Activated CD4-positive, CD25-positive, alpha-beta regulatory T cell treated with anti-CD3 and anti-CD28 coated beads, Interleukin-2, amount 50 U/mL, for 24 hours (primary cell): ENCODE measurements at regions not wholly inside any gene's neighbourhood (a gene's known extent, or its start where the extent isn't known, plus 50 kb on each side); places are given as distances from the start of the nearest gene placed in this dataset.

Source experiments
- ATAC-seq, 2 donors: fragments of 150-1000 bp; cut with Tn5 transposase; one replicate each; pipeline ENCODE4 v1.10.0; 2021; ENCODE audit warnings: mild to moderate bottlenecking in 1 of 2, moderate library complexity in 1 of 2

DNA sequence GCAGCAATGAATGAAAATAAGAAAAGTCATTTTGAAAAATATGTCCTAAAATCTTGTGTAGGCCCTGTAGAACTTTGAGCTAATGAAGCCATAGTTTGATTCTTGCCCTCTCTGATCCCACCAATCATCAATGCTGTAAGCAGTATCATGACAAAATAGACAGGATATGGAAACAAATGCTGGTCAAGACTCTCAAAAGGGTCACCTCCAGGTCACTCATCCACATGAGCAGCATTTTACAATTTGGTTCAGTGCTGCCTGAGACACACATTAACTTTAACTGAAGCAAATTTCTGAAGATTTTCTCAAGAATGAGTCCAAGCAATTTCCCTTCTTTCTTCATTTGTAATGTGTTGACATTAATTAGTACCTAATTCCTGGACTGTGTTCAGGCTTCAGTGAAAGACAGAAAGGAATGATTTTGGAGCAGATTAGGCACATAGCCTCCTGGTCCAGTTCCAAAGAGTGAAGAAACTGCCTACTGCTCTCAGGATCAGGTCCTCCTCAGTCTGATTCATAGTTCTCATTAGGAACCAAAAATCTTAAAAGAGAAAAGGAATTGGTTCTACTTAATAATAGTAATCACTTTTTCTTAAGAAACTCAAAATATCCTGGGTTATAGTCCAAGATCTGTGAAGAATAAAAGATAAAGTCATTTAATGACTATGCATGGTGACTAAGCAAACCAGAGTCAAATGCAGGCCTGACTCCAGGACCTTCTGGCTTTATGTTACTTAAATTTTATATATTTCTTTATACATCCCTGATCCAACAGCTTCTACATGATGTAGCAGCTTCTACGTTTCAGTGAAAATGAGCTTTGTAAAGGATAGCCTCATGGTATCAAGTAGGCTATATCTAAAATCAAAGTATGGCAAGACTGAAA, 192.1 kb upstream of the RGMB start:
- ATAC-seq: no peak

- ATAC-seq: no peak
Measured at GRCh38 chr5:98583586-98583985, 189.9 kb upstream of the RGMB start.

DNA sequence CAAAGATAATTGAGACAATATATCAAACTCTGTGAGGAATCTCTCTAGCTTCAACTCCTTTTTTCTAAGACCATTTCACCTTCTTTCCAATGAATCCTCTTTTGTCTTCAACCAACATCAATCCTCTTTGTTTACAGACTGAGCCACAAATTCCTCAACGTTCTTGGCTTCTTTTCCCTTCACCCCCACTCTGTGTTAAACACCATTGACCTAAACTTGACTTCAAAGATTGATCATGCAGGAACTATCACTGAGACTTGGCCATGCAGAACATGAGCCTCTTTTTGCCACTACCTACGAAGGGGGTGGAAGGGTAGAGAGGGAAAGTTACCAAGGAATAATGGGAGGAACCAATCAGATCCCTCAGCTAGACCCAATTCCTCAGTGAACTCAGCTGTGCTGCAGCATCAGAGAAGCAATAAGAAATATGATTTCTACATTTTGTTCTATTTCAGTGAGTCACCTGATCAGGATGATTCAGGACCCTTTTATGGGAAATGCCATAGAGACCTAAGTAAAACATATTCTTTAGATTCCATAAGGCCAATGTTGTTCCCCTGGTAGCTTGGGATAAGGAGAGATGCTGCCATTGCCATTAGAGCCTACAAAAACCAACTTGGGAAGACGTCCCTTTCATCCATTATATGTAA, 187.7 kb upstream of the RGMB start:
- no peak for ATAC-seq

- ATAC-seq: no peak
Measured at GRCh38 chr5:98586581-98586980, 186.9 kb upstream of the RGMB start.

DNA sequence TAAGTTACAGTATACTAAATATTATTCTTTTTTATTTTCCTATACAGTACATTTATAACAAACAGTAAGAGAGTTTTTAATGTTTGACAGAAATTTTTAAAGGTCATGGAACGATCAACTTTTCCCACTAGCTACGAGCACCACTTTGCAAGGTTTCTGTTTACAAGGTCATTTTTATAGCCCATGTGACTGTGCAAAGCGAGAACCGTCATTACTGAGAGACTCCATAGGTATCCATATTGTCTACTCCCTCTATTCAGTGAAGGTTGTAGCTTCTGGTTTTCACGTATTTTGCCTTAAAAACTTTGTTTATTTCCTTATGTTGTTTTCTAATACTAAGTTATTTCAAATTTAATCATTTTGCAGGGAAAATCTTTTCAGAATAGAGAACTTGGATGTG, 186.3 kb upstream of the RGMB start:
- no peak for ATAC-seq

- ATAC-seq: no peak
Measured at GRCh38 chr5:98588215-98588614, 185.2 kb upstream of the RGMB start.

- no peak for ATAC-seq
Measured at GRCh38 chr5:98593418-98593817, 180.0 kb upstream of the RGMB start.

- ATAC-seq: no peak
Measured at GRCh38 chr5:98594098-98594497, 179.4 kb upstream of the RGMB start.

DNA sequence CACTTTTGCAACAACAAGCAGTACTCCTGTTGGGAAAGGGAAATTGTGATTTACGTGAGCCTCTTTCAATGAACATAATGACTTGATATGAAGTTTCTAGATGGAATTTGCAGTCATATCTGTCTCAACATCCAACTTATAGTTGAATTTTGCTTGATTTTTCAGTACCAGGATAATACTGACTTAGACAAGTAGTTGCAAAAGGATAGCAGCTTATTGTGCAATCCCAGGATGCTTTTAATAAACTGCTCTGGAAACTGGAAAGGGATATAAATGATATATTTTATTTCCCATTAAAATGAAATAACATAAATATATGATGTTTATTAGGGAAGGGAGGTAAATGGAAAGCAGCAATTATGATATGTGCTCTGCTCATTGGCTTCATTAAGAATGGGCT, 174.4 kb upstream of the RGMB start:
- no peak for ATAC-seq

GRCh38 chr5:98602534-98603112, 170.8 kb upstream of the RGMB start:
- ATAC-seq: no peak

DNA sequence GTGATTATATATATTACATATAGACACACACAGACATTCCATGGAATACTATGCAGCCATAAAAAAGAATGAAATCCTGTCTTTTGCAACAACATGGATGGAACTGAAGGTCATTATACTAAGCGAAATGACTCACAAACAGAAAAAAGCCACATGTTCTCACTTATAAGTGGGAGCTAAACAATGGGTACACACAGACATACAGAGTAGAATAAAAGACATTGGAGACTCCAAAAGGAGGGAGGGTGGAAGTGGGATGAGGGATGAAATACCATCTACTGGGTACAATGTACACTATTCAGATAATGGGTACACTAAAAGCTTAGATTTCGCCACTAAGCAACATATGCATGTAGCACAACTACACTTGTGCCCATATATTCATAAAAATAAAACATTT, 170.0 kb upstream of the RGMB start:
- ATAC-seq: no peak

DNA sequence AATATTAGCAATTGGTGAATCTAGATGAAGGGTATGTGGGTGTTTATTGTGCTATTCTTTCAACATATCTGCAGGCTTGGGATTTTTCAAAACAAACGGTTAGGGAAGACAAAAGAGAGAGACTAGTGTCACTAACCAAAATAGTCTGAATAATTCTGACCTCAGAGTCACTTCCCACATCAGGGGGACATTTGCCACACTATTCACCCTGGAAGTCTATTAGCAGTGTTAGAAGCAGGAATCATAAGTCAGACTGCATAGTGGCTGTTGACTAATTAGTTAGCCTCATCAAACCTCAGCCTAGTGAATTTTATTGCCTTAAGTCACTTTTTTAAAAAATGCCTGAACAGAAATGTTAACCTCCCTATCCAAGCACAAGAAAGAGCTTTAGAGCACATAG, 169.2 kb upstream of the RGMB start:
- no peak for ATAC-seq

GRCh38 chr5:98604721-98605425, 168.6 kb upstream of the RGMB start:
- ATAC-seq: no peak

DNA sequence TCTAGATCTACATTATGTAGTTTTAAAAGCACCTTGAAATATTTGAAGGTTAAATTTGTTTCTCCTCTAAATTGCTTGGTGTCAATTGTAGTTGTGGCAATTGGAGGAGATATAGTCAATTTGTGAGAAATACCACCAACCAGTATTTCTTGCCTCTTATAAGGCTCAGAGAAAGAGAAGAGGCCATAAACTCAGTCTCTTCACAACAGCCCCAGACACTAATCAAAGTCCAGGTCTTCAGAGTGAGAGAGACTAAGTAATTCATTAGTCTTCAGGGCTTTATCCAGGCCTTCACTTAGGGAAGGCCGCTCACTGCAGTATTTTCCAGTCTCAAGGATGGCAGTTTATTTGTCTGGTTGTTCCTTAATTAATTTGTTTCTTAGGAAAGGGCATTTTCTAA, 168.0 kb upstream of the RGMB start:
- no peak for ATAC-seq

DNA sequence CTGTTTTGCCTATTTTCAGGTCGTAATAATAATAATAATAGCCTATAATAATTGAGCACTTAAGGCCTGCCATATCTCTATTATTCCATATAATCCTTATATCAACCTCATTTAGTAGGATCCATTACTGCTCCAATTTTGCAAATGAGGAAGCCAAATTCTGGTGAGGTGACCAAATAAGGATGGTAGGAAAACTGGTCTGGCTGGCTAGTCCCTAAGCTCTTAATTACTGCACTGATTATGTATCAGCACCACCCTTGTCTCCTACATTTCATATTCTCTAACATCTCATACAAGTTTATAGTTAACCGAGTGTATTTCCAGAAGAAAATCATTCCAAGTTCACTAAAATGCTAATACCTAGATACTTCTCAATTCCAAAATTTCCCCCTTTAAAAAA, 166.5 kb upstream of the RGMB start:
- no peak for ATAC-seq

GRCh38 chr5:98608052-98608451, 165.4 kb upstream of the RGMB start:
- ATAC-seq: no peak

GRCh38 chr5:98614341-98614740, 159.1 kb upstream of the RGMB start:
- ATAC-seq: no peak

- ATAC-seq: no peak
Measured at GRCh38 chr5:98621821-98622220, 151.6 kb upstream of the RGMB start.

GRCh38 chr5:98624145-98624880, 149.2 kb upstream of the RGMB start:
- ATAC-seq: no peak

GRCh38 chr5:98627121-98627520, 146.3 kb upstream of the RGMB start:
- no peak for ATAC-seq

GRCh38 chr5:98630621-98631020, 142.8 kb upstream of the RGMB start:
- ATAC-seq: no peak

- ATAC-seq: no peak
Measured at GRCh38 chr5:98631311-98632054, 142.0 kb upstream of the RGMB start.
